ENCODE measurements at regions not wholly inside any gene's neighbourhood (a gene's known extent, or its start where the extent isn't known, plus 50 kb on each side); places are given as distances from the start of the nearest gene placed in this dataset.

GRCh38 chr2:16323126-16323520 lies 342.5 kb downstream of the CYRIA start:
- in situ Hi-C loops (cut with HindIII; ENCODE audit: low sequenced_read_pairs) = no loop called here

GRCh38 chr2:16322308-16323125 lies 343.1 kb downstream of the CYRIA start:
- in situ Hi-C loops (cut with HindIII; ENCODE audit: low sequenced_read_pairs) = no loop called here

GRCh38 chr2:16321872-16322271 lies 343.8 kb downstream of the CYRIA start:
- in situ Hi-C loops (cut with HindIII; ENCODE audit: low sequenced_read_pairs) = no loop called here

GRCh38 chr2:16321256-16321655 lies 344.4 kb downstream of the CYRIA start:
- in situ Hi-C loops (cut with HindIII; ENCODE audit: low sequenced_read_pairs) = no loop called here

- in situ Hi-C loops (cut with HindIII; ENCODE audit: low sequenced_read_pairs) = no loop called here
Measured at GRCh38 chr2:16320716-16321115, 344.9 kb downstream of the CYRIA start.

- in situ Hi-C loops (cut with HindIII; ENCODE audit: low sequenced_read_pairs) = no loop called here
Measured at GRCh38 chr2:16319551-16320121, 346.0 kb downstream of the CYRIA start.

- in situ Hi-C loops (cut with HindIII; ENCODE audit: low sequenced_read_pairs) = no loop called here
Measured at GRCh38 chr2:16318474-16319195, 347.0 kb downstream of the CYRIA start.

GRCh38 chr2:16318051-16318450 lies 347.6 kb downstream of the CYRIA start:
- in situ Hi-C loops (cut with HindIII; ENCODE audit: low sequenced_read_pairs) = no loop called here

- in situ Hi-C loops (cut with HindIII; ENCODE audit: low sequenced_read_pairs) = no loop called here
Measured at GRCh38 chr2:16317211-16317830, 348.3 kb downstream of the CYRIA start.

GRCh38 chr2:16316456-16317210 lies 349.0 kb downstream of the CYRIA start:
- in situ Hi-C loops (cut with HindIII; ENCODE audit: low sequenced_read_pairs) = no loop called here

- in situ Hi-C loops (cut with HindIII; ENCODE audit: low sequenced_read_pairs) = no loop called here
Measured at GRCh38 chr2:16315908-16316307, 349.7 kb downstream of the CYRIA start.

- in situ Hi-C loops (cut with HindIII; ENCODE audit: low sequenced_read_pairs) = no loop called here
Measured at GRCh38 chr2:16315458-16315835, 350.2 kb downstream of the CYRIA start.

- in situ Hi-C loops (cut with HindIII; ENCODE audit: low sequenced_read_pairs) = no loop called here
Measured at GRCh38 chr2:16314691-16315457, 350.8 kb downstream of the CYRIA start.

- in situ Hi-C loops (cut with HindIII; ENCODE audit: low sequenced_read_pairs) = no loop called here
Measured at GRCh38 chr2:16314001-16314400, 351.6 kb downstream of the CYRIA start.

- in situ Hi-C loops (cut with HindIII; ENCODE audit: low sequenced_read_pairs) = no loop called here
Measured at GRCh38 chr2:16313235-16313975, 352.2 kb downstream of the CYRIA start.

GRCh38 chr2:16312771-16313170 lies 352.9 kb downstream of the CYRIA start:
- in situ Hi-C loops (cut with HindIII; ENCODE audit: low sequenced_read_pairs) = no loop called here

GRCh38 chr2:16311521-16312440 lies 353.9 kb downstream of the CYRIA start:
- in situ Hi-C loops (cut with HindIII; ENCODE audit: low sequenced_read_pairs) = no loop called here

- in situ Hi-C loops (cut with HindIII; ENCODE audit: low sequenced_read_pairs) = no loop called here
Measured at GRCh38 chr2:16308816-16309215, 356.8 kb downstream of the CYRIA start.

All from DLD1 (cell line).